ENCODE measurements at regions not wholly inside any gene's neighbourhood (a gene's known extent, or its start where the extent isn't known, plus 50 kb on each side); places are given as distances from the start of the nearest gene placed in this dataset.

GRCh38 chr3:182465301-182466185 lies 327.8 kb upstream of the ATP11B start:
- no peak for TF ChIP-seq CTCF (IDR thresholded peaks at IDR 0.05; ENCODE audit: low read length)
- no peak for TF ChIP-seq EZH2 (IDR thresholded peaks at IDR 0.05; ENCODE audit: borderline replicate concordance, low read length)

Measured in OCI-LY1 (cell line).